Activated CD8-positive, alpha-beta memory T cell treated with anti-CD3 and anti-CD28 coated beads for 4 hours (primary cell): ENCODE measurements at regions not wholly inside any gene's neighbourhood (a gene's known extent, or its start where the extent isn't known, plus 50 kb on each side); places are given as distances from the start of the nearest gene placed in this dataset.

Experiments
- DNase-seq, 2 donors: peaks; one replicate each; pipeline ENCODE4 v3.0.0-alpha.2; 2020; ENCODE audit warnings: low read depth in 2 of 2

DNA sequence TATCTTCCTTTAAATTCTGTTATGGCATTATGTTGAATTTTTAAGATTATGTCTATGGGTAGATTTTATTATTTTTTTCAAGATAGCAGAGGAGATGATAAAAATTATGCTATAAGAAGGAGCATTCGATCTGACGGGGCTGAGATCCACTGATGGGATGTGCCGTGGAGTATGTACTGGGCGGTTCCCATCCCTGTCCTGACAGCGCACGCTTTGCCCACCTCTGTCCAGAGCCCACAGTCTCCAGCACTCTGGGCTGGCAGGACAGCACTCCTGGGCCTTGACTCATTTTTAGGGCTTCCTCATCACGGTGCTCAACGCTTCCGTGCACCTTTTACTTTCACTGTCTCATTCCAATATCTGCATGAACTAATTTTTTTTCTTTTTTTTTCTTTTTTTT, 235.5 kb downstream of the TEX29 start:
- no peak for DNase-seq

DNA sequence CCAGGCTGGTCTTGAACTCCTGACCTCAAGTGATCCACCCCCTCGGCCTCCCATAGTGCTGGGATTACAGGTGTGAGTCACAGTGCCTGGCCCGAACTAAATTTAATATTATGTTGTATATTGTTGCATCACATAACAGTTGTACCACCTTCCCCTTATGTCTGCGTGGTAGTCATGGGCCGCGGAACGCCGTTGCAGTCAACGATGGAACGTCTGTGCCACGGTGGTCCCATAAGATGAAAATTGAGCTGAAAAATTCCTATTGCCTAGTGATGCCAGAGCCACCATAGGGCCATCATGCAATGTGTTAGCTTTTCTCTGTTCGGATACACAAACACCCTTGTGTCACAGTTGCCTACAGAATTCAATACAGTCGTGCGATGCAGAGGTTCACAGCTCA, 236.1 kb downstream of the TEX29 start:
- no peak for DNase-seq

DNA sequence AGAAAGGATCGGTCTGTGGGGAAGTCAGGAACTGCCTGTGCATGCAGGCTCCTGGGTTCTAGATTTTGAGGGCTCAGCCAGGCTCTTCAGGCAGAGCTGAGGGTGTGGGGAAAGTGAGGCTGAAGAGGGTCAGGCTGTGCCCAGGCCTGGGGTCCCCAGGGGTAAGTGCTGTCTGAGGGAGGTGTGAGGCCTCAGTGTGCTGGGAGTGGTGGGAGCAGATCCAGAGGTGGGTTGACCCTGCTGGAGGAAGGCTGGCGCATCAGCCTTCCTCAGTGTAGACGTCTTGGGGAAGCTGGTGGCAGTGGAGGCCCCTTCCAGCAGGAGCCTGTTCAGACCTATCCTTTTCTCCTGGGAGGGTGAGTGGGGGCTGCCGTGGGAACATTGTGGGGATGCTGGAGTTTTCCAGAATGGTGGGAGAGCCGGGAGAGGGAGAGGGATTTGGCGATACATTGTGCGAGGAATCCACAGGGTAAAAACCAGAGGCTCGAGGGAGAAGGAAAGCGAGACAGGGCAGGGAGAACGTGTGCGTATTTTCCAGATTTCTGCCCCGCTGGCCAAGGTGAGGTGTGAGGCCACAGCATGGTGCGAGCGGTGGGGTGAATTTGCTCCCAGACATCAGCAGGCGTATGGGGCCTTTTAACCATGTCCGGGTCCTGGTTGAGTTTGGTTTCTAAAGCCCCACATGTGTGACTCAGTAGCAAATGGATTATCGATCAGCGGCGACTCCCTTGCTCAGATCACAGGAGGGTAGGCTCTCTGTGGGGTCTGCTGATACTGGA, 237.7 kb downstream of the TEX29 start:
- DNase-seq: no peak

DNA sequence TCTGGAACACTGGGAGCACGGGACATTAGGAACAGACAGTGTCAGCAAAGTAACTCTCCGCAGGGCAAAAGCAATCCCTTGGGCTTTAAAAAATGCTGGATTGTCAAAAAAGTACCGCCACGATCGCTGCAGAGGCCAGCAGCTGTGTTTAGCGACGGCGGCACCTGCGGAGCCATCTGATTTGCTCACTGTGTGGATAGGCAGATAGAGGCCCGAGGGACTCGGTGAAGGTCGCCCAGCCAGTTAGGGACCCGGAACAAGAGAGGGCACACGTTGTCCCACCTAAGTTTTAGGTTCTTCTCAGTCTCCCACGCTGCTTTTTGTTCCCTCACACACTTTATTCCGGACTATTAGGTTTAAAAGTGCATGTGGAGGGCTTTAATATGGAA, 238.3 kb downstream of the TEX29 start:
- DNase-seq: no peak

DNA sequence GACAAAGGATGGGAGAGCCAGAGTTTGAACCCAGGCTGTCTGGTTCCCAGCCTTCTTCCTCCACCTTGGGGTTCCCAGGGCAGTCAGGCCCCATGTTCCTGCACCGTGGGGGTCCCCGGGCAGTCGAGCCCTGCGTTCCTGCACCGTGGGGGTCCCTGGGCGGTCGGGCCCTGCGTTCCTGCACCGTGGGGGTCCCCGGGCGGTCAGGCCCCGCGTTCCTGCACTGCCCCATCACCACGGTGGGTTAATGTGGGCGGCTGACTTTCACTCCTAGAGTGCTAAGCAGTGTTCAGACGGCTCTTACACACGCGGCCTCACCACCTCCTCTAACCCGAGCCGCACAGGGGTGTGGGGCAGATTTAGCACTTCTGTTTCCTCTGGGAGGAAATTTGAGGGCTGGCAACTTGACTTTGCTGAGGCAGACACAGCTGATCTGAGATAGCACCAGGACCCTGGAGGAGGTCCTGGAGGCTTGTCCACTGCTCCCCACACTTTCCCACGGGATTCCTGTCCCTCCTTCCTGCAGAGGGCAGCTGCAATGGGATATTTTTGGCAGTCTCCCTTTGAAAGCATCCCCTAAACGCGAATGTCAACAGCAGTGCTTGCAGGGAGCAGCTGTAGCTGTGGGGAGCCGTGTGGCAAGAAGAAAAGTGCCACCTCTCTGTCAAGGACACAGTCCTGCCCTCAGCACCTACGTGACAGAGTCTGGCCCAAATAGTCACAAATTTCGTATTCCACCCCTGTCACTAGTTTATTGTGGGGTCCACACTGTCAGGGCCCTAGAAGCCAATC, 239.4 kb downstream of the TEX29 start:
- no peak for DNase-seq

DNA sequence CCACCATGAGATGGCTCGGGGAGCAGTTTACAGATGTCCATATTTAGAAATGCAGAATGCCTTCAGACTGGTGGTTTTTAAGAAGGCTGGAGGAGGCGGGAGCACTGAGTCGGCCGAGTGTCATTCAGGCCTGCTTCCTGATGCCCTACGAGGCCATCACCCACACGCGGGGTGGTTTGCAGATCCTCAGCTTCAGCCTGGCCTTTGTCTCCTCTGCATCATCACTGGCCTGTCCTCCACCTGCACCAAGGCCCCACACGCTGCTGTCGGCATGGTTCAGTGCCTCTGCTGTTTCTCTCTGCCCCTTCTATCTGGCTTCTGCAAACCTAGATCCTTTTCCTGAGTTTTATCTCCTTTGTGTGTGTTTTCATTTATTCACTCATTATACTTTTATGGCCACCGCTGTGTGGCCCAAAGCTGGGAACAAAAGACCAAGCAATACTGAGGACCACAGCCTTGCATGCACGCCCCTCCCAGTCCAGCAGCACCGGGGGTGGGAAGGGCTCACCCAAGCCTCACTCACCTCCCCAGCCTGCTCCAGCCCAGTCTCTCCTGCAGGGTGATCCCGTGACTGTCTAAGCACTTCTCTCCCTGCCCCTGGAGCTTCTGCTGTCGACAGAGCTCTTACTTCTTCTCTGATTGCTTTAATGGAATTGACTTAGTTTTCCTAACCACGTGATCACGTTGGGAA, 240.8 kb downstream of the TEX29 start:
- no peak for DNase-seq

DNA sequence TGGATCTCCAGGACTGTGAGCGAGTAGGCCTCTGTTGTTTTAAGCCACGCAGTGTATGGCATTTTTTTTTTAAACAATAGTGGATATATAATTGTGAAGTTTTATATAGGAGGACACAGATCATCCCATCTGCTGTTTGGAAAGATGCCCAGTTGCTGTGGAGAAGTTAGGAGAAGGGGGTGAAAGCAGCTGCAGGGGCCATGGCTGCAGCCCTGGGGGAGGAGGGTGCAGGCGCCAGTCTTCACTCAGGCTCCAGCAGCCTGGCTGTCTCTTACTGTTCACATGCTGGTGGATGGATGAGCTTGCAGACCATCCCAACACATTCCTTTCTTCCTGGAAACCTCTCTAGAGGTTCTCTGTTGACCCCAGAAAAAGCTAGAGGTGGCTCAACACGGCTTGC, 242.3 kb downstream of the TEX29 start:
- no peak for DNase-seq

DNA sequence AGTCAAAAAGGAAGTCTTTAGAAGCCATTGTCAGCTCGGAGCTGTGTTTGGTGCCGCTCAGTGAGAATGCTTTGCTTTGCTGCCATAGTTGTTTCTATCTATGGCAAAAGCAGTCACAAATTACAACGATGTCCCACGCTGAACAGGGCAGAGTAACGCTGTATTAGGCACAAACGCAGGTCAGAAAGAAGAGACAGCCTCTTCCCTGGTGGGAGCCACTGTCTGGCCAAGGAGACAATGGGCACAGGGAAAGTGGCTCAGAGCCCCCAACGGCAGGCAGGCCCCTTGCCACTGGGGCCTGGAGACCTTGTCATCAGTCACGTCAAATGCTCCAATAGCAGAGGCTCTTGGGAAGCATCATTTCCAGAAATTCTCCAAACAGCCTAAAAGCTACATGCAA, 244.2 kb downstream of the TEX29 start:
- DNase-seq: no peak

DNA sequence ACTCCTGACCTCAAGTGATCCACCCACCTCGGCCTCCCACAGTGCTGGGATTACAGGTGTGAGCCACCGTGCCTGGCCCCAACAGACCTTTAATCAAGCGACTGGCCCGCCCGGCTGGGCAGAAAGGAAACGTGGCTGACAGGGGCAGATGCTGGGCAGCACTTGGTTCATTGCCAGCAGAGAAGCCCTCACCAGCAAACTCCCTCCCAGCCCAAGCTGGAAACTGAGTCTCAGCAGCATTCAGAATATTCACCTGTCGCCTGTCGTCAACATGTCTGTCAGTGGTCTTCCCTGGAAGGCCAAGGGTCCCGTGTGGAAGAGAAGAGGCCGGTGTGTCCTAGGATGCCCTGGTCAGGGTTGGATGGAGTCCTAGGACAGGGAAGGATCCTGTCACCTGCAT, 245.0 kb downstream of the TEX29 start:
- DNase-seq: no peak

DNA sequence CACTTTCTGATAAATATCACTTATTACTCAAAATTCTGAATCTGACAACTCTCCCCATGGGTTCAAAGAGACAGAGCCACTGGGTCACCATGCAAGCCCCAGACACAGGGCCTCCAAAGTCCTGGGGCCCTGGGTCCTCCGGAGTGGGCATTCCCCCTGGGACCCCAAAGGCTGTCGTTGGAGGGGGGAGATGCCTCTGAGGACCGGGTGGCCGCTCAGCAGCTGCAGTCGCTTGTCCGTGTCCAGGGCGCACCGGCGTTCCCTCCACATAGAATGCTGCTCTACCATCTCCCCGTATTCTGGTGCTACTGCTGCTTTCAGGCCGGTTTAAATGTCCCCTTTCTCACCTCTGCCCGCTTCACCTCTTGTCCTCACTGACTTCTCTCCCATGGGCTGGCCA, 246.1 kb downstream of the TEX29 start:
- no peak for DNase-seq

DNA sequence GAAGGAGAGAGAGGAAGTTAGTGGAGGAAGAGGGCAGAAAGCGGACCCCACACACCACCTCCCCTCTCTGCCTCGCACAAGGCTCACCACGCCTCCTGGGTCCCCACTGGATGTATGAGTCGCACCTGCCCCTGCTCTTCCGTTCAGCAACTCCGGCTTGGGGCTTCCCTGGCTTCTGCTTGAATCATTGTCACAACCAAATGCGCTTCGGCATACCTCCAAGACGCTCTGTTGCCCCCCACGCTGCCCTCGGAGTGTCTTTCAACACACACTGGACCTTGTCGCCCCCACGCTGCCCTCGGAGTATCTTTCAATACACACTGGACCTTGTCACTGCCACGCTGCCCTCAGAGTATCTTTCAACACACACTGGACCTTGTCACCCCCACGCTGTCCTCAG, 247.2 kb downstream of the TEX29 start:
- DNase-seq: no peak

DNA sequence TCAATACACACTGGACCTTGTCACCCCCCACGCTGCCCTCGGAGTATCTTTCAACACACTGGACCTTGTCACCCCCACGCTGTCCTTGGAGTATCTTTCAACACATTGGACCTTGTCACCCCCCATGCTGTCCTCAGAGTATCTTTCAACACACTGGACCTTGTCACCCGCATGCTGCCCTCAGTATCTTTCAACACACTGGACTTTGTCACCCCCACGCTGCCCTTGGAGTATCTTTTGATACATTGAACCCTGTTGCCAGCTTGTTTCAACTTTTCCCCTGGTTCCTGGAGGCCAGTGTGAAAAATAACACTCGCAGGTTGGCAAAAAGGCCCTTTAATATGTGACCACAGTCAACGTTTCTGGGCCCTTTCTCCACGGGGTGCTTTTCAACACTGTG, 247.8 kb downstream of the TEX29 start:
- no peak for DNase-seq

DNA sequence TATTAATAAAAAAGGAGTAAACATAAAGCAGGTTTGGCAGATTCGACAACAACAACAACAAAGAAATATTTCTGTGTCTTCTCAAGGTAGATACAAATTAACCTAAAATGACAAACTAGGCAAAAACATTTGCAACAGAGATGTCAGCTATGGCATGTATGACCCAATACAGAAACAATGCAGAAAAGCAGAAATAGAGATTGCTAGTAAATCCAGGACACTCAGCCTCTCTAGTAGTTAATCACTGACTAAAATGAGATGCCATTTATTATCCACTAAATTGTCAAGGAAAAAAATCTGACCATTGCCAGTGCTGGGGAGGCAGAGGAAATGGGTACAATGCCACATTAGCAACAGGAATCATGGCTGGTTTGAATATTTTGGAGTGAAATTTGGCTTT, 250.5 kb downstream of the TEX29 start:
- no peak for DNase-seq

DNA sequence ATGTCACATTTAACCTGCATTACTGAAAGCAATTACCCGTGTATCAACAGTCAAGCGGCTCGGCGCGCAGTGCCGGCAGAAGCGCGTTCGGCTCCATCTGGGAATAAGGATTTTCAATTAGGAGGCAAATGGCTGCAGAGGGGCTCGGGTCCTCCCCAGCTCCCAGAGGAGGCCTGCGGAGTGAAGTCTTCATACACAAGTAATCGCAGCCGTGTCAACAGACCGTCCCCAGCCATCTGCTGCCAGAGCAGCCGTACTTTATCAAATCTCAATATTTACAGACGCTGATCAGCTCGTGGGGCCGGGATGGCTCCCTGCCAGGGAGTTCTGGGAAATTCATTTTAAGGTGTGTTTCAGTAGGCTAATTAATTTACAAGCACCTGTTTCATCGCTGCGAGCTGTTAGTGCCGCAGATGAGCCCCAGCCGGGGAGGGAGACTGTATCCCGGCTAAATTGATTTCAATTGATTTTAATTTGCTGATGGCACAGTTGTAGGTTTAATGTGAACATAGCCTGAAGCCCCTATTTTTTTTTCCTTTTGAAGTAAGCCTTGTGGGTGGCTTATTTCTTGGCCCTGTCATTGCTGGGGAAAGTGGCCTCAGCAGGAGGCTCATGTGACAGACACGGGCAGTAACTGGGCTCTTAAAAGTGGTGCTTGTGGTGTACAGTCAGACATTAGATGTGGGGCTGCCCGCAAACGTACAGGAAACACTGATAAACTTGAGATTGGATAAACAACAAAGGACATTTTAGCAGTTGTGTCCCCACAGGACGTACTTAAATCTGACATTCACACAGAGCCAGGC, 252.7 kb downstream of the TEX29 start:
- DNase-seq: no peak

DNA sequence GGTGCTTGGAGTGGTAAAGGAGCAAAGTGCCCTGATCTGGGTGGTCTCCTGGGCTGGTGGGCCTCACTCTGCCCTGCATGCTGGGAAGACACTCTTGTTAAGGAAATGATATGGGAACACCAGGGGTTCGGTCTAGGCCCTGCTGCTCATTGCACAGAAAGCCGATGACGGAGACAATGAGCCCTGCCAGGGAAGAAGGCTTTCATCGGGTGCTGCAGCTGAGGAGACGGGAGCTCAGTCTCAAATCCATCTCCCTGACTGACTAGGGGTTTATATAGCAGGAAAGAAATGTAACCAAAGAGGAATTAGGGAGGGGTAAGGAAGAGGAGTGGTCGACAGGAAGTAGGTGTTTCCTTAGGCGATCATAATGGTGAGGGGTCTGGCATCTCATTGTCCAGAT, 253.4 kb downstream of the TEX29 start:
- DNase-seq: no peak

DNA sequence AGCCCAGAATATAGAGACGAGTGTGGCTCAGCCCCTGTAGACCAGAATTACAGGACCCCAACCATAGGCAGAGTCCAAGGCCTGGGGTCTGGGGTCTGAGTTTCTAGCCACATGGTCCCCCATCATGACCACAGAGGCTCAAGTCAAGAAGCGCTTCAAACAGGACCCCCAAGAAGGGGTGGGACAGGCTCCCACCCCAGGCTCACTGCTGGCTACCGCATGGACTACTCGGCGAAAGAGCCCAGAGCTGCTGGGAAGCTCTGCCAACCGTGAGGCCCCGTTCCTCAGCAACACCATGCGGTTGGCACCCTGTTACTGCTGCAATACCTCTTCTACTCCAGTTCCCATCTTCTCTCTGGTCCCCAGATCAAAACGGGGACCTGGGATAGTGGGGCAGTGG, 254.8 kb downstream of the TEX29 start:
- no peak for DNase-seq

DNA sequence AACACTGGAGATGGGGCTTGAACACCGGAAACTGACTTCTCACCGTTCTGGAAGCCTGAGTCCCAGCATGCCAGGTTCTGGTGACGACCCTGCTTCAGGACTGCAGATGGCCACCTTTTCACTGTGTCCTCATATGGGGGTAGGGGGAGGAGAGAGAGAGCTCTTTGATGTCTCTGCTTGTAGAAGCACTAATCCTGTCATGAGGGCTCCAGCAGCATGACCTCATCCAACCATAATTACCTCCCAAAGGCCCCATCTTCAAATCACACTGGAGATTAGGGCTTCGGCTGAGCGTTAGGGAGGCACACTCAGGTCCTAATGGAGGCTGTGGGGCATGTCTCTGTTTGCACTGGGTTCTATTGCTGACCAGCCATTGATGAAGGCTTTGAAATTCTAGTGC, 255.3 kb downstream of the TEX29 start:
- DNase-seq: no peak

DNA sequence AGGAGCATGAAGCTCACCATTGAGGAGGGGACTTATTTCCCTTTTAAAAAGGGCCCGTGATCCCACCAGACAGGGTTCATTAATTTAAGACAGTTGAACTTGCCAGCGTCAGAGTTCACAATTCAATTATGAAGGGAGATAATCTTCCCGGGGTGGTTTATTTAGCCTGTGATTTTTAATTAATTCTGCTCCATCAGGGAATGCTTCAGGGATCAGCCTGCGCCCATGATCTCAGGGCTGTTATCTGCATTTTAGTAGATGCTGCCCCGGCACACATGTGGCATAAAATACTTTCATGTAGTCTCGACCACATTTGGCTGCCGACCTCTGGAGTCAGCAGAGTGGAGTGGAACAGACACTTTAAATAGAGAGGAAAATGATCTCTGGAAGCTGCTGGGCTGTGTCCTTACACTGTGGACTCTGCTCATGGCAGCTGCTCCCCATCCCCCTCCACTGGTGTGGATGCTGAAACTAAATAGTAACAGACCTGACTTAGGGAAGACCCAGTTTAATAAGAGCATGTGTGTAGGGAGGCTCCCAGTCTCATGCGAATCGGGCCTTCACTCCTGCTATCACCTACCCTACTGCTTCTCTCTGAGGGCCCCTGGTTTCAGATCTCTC, 256.9 kb downstream of the TEX29 start:
- no peak for DNase-seq

DNA sequence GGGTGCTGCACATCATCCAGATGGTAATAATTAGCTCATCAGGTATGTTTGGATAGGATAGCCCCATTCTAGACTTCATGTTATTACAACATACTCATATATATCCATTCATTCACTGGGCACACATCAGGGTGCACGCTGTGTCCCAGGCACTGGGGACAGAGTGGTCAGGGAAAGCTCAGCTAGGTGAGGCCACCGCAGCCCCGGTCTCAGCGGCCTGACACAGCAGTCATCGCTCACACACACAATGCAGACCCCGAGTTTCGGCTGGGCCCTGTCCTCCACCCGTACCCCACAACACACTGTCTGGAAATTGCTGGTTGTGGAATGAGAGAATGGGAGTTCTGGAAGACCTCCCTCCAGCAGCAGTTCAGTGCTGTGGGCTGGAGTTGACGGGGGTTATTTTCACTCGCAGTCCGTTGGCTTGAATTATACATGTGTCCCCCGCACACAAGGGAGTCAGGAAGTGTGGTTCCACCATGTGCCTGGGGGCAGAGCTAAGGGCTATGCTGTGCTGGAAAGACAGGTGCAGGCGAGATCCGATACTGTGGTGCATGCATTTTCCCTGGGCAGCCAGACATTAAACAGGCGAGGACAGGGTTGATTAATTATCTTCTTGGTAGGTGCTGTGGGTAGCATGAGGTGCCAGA, 257.6 kb downstream of the TEX29 start:
- no peak for DNase-seq

DNA sequence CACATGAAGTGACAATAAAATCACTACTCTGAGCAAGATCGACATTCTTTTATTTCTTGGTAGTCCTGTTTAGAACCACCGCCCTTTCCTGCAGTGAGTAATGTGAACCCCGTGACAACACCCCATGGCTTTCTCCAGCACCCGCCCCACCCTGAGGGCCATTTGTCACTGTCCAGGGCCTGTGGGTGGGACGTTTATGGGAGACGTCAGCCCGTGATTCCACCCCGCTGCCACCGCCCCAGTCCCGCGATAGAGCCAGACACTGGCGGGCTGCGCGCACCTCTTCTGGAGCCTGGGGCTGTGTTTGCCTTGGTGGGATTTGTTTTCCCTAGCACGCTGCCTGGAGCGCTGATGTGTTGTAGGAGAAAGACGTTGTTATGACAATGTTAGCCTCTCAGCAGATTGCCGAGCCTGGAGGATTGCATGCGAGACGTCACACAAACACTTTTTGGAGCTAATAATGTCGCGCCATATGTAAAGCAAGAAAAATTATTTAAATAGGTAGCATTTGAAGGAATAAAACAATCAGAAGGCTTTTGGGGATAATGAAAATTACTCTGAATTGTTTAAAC, 263.7 kb downstream of the TEX29 start:
- no peak for DNase-seq

DNA sequence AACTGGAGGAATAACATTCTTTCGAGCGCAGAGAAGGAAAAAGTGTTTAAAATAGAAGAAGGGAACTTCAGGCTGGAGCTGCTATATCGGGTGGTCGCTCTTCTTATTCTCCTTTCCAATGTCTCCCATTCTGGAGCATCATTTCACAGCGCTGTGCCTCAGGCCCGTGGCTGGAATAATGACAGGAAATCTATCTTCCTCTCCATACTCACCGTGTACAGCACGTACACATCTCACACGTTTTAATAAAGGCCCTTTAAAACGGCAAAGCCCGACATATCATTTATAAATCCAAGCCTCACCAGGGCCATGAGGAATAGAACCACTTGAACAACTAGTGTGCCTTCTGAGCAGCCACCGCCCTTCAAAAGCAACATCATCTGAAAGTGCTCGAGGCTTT, 264.4 kb downstream of the TEX29 start:
- no peak for DNase-seq
